ENCODE measurements at regions not wholly inside any gene's neighbourhood (a gene's known extent, or its start where the extent isn't known, plus 50 kb on each side); places are given as distances from the start of the nearest gene placed in this dataset.

DNA sequence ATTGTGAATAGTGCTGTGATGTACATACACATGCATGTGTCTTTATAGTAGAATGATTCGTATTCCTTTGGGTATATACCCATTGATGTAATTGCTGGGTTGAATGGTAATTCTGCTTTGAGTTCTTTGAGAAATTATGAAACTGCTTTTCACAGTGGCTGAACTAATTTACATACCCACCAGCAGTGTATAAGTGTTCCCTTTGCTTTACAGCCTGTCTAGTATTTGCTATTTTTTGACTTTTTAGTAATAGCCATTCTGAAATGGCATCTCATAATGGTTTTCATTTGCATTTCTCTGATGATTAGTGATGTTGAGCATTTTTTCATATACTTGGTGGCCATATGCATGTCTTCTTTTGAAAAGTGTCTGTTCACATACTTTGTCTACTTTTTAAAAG lies 54.5 kb upstream of the FAM78B start:
- DNase-seq, result no peak

DNA sequence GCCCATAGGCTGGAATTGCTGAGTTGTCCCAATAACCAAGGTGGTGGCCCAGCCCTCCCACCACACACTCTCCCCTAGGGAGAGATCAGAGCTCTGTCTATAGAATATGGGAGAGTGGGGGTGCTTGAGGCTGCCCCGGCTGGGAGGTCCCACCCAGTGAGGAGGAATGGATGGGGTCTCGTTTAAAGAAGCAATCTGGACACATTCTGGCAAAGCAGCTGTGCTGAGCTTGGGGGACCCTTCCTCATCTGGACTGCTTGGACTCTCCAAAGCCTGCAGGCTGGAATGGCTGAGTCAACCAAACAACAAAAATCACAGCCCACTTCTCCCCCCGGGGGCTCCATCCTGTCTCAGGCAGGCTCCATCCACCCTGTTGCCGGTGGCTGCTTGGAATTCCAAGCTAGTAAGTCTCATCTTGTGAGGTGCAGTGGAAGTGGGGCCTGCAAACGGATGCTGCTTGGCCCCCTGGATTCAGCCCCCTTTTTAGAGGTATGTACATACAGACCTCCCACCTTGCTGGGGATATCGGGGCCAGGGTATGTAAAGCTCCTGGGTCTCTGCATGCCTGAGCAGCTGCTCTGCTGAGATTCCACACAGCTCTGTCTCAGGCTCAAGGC lies 67.1 kb upstream of the FAM78B start:
- DNase-seq, result no peak

DNA sequence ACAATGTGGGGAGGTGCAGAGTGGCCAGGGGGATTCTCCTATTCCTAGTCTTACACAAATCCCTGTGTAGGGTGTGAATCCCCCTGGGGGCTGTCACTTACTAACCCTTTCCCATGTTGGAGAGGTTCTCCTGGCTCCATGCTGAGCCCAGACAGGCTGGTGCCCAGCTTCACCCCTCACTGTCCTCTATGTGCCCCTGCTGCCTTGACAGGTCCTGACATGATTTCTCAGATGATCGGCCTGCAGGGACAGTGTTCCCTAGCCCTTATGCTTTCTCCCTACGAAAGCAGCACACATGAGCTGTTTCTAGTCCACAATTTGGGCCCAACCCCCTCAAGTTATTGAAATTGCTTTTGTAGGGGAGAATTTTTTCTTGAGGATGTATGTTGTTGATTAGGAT lies 68.9 kb upstream of the FAM78B start:
- DNase-seq, result no peak

- DNase-seq, result no peak
These were observed 70.9 kb upstream of the FAM78B start for GRCh38 chr1:166237675-166238074.

GRCh38 chr1:166253076-166253779 lies 86.4 kb upstream of the FAM78B start:
- no peak for DNase-seq

- DNase-seq, result no peak
These were observed 91.2 kb upstream of the FAM78B start for GRCh38 chr1:166258017-166258416.

DNA sequence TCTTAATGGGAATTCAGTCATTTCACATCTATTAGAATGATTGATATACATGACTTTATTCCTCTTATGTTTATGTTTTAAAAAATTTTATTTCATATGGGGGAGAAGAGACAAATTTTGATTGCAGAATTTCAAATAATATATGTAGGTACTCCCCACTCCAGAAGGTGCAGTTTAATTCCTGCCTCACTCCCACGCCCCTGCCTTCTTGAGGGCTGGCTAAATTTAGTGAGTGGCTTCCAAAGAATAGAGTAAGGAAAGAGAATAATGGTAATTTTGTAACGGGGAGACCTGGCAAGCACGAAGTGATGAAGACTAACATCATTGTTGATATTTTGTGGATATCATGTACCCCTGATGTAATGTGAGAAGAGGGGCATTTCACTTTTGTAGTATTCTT lies 94.7 kb upstream of the FAM78B start:
- no peak for DNase-seq

DNA sequence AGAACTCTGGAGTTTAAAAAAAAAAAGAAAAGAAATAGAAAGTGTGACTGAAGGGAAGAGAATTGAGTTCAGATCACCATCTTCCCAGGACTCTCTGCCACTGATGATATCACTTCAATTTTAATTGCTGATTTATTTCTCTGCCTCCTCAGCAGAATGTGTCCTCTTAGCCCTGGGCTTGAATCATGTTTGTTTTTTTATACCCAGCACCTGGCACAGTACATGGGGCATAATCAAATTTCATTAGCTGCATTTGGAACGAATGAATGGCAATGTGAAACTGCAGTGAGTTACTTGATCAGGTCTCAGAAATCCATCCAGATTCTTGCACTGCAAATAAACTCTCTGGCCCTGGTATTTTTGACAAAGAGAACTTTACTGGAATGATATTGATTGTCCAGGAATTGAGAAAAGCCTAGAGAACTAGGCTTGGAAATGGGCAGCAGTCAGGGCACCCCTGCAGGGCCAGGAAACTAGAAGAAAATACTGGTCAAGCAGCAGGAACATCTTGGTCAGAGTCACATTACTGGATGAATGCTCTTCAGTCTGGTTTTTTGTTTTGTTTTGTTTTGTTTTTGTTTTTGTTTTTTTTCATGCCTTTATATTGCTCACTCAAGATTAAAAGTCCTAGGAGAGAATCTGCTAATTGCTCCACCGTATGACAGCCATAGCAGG lies 103.8 kb upstream of the FAM78B start:
- DNase-seq, result no peak

GRCh38 chr1:166271151-166271538 lies 104.3 kb upstream of the FAM78B start:
- DNase-seq, result no peak

DNA sequence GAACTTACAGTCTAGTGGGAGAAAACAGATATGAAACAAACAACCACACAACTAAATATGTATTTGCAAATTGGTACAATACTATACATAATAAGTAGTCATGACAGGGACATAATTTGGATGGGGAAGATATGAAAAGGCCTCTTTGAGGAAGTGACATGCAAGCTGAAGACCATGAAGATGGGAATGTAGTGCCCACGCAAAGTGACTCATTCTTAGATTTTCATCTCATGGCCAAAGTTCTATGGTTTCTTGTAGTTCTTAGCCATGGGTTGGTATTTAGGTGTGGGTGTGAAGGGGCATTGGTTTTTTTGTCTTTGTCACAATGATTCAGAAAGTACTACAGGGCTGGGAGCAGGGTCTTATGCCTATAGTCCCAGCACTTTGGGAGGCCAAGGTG lies 105.4 kb upstream of the FAM78B start:
- no peak for DNase-seq

GRCh38 chr1:166272851-166273250 lies 106.0 kb upstream of the FAM78B start:
- no peak for DNase-seq

- DNase-seq, result peak; percentile 46
These were observed 106.8 kb upstream of the FAM78B start for GRCh38 chr1:166273618-166274017.

DNA sequence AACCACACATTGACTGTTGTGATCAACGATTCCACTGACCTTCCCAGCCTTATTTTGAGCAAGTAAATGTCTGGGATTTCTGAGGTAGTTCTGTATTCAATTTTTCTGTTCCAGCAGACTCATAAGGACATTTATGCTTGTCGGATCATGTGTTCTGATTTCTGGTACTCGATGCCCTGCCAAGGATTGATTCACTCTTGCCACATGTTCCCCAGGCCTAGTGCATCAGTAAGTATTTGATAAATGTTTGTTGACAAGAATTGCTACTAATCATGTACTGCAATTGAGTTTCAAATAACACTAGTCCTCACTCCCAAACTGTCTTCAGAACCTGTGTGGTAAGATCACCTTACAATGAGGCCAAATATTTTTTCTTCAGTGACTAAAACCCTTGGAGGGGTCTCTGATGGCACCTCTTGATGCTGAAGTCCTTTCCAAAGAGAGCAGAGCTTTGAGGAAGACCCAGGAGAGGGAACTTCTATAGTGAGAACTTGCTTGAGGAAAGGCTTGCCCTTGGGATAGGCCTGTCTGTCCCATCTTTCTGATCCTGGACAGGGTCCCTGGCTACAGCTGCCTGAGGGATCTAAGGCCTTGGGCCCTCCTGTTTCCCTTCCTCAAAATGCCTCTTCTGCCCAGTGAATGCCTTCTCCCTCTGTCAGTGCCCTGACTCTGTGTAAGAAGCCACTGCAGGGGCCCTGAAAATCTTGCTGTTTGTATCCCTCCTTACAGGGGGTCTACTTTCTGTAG lies 115.8 kb upstream of the FAM78B start:
- DNase-seq, result no peak

DNA sequence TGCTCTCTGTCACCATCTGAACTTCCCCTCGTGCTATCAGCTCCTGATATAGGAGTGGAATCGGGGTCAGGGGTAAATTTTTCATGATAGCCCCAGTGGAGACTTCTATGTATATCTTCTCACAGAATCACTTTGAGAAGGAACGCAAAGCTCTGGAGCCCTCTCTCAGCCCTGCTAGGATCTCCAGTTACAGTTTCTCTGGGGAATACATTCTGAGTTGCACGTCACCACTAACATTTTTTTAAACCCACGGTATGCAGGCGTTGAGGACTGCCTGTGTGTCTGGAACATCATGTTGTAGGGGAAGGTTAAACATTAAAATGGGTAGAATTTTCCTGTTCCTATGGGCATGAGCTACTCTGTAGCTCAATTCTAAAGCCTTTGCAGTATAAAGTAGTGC lies 116.4 kb upstream of the FAM78B start:
- DNase-seq, result no peak

- DNase-seq, result no peak
These were observed 116.8 kb upstream of the FAM78B start for GRCh38 chr1:166283600-166283999.

- no peak for DNase-seq
These were observed 122.7 kb upstream of the FAM78B start for GRCh38 chr1:166289309-166290050.

DNA sequence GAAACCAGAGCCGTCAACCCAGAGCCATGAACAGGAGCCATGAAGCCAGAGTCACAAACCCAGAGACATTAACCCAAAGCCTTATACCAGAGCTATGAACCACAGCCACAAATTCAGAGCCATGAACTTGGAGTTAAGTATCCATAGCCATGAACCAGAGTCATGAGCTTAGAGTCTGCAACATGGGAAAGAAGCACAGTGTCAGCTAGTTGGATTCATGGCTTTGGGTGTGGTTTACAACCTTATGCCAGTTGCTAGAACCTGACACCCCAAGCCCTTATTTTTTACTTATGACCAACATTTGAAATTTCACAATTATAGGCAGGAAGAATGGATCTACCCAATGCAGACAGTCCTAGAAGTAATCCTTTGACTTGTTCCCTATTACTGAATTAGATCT lies 128.9 kb upstream of the FAM78B start:
- no peak for DNase-seq

- DNase-seq, result no peak
These were observed 131.2 kb upstream of the FAM78B start for GRCh38 chr1:166297993-166298392.

DNA sequence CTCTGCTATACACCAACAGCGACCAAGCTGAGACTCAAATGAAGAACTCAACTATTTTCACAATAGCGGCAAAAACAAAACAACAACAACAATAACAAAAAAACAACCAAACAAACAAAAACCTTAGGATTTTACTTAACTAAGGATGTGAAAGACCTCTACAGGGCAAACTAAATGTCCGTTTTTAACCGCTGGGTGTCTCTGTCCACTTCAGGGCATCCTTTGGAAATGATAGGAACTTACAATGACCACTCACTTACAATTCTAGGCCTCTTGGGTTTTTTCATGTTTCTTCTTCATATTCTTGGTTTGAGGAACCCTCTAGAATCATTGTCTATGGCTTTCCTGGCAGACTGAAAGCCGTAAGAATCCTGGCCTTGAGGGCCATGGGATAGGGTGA lies 134.0 kb upstream of the FAM78B start:
- no peak for DNase-seq

- DNase-seq, result no peak
These were observed 136.4 kb upstream of the FAM78B start for GRCh38 chr1:166302989-166303758.

DNA sequence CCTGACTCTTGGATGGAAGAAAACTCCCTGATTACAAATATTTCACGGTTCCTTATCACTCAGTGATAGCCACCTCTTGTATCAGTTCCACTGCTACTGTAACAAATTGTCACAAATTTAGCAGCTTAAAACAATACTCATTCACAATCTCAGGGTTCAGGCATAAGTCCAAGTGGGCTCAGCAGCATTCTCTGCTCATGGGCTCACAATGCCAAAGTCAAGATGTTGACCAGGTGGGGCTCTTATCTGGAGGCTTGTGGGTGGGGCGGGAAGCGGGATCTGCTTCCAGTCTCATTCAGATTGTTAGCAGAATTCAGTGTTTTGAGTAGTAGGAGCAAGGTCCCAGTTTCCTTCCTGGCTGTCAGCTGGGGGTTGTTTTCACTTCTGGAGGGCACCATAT lies 137.3 kb upstream of the FAM78B start:
- DNase-seq, result no peak

GRCh38 chr1:166305371-166305770 lies 138.6 kb upstream of the FAM78B start:
- no peak for DNase-seq

All from NCI-H1105 (cell line).